HG03575 (cell line): ENCODE measurements at regions not wholly inside any gene's neighbourhood (a gene's known extent, or its start where the extent isn't known, plus 50 kb on each side); places are given as distances from the start of the nearest gene placed in this dataset.
"Not testable (repeated sequence)": the region's sequence is repeated elsewhere in the genome, so short reads cannot be mapped to it uniquely, and the experiment has no call there.

Experiments used
- ATAC-seq: cut with Tn5 transposase; IDR thresholded peaks from one replicate; pipeline ENCODE4 v1.9.1; 2021; ENCODE audit not compliant: unreplicated experiment, insufficient number of reproducible peaks, low FRiP score; ENCODE audit errors: extremely low read depth

GRCh38 chr5:130687085-130687733, 477.8 kb downstream of the HINT1 start:
- ATAC-seq = no peak

GRCh38 chr5:130678637-130679036, 486.4 kb downstream of the HINT1 start:
- ATAC-seq = no peak

- ATAC-seq = no peak
These were observed 498.6 kb downstream of the HINT1 start for GRCh38 chr5:130666462-130666861.

- no peak for ATAC-seq
These were observed 512.9 kb downstream of the HINT1 start for GRCh38 chr5:130652176-130652575.

GRCh38 chr5:130651440-130651839, 513.6 kb downstream of the HINT1 start:
- ATAC-seq = no peak

GRCh38 chr5:130643321-130643720, 521.7 kb downstream of the HINT1 start:
- no peak for ATAC-seq

- no peak for ATAC-seq
These were observed 522.6 kb downstream of the HINT1 start for GRCh38 chr5:130642461-130642860.

GRCh38 chr5:130627145-130627544, 537.9 kb downstream of the HINT1 start:
- no peak for ATAC-seq

GRCh38 chr5:130624805-130625204, 540.3 kb downstream of the HINT1 start:
- no peak for ATAC-seq

- no peak for ATAC-seq
These were observed 548.9 kb downstream of the HINT1 start for GRCh38 chr5:130616161-130616560.

GRCh38 chr5:130605234-130605633, 559.8 kb downstream of the HINT1 start:
- no peak for ATAC-seq

- not testable (repeated sequence) for ATAC-seq
These were observed 568.4 kb downstream of the HINT1 start for GRCh38 chr5:130596647-130597046.

GRCh38 chr5:130580264-130580663, 584.8 kb downstream of the HINT1 start:
- no peak for ATAC-seq

GRCh38 chr5:130578354-130578753, 586.7 kb downstream of the HINT1 start:
- ATAC-seq = no peak

- ATAC-seq = no peak
These were observed 594.0 kb downstream of the HINT1 start for GRCh38 chr5:130571076-130571475.

GRCh38 chr5:130568791-130569190, 596.3 kb downstream of the HINT1 start:
- ATAC-seq = no peak

GRCh38 chr5:130555429-130555828, 609.6 kb downstream of the HINT1 start:
- no peak for ATAC-seq

GRCh38 chr5:130550562-130550928, 614.5 kb downstream of the HINT1 start:
- no peak for ATAC-seq

- no peak for ATAC-seq
These were observed 615.0 kb downstream of the HINT1 start for GRCh38 chr5:130549884-130550561.

- ATAC-seq = no peak
These were observed 618.8 kb downstream of the HINT1 start for GRCh38 chr5:130546211-130546610.

- ATAC-seq = no peak
These were observed 619.8 kb downstream of the HINT1 start for GRCh38 chr5:130545291-130545690.
